ENCODE measurements at regions not wholly inside any gene's neighbourhood (a gene's known extent, or its start where the extent isn't known, plus 50 kb on each side); places are given as distances from the start of the nearest gene placed in this dataset.

DNA sequence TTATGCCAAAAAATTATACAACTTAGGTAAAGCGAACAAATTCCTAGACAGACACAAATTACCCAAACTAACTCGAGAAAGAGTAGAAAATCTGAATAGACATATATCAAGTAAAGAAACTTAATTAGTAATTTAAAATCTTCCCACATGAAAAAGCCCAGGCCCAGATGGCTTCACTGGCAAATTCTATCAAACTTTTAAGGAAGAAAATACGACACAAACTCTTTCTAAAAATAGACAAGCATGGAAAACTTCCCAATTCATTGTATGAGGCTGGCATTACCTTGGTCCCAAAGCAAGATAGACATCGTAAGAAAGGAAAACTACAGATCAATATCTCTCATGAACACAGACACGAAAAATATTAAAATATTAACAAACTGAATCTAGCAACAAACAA, 135.3 kb downstream of the DRD1 start:
- no peak overlapping the region for H3K27ac ChIP-seq
- no peak overlapping the region for H3K4me3 ChIP-seq (ENCODE audit: low read depth, low read length)
- no peaks in the 10 kb centered on the region for H3K27me3 ChIP-seq (ENCODE audit: control insufficient read depth, insufficient read depth, low read length)

DNA sequence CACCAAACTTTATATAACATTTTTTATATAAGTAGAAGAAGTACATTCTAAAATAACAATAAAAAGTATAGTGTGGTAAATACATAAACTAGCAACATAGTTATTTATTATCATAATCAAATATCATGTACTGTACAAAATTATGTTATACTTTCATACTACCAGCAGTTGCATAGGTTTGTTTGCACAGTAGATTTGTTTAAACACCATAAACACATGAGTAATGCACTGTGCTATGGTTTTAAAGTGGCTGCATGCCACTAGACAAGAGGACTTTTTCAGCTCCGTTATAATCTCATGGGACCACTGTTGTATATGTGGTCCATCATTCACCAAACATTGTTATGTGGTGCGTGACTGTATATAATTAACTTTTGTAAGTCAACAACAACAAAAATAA, 137.6 kb downstream of the DRD1 start:
- TF ChIP-seq, protein P1, sequence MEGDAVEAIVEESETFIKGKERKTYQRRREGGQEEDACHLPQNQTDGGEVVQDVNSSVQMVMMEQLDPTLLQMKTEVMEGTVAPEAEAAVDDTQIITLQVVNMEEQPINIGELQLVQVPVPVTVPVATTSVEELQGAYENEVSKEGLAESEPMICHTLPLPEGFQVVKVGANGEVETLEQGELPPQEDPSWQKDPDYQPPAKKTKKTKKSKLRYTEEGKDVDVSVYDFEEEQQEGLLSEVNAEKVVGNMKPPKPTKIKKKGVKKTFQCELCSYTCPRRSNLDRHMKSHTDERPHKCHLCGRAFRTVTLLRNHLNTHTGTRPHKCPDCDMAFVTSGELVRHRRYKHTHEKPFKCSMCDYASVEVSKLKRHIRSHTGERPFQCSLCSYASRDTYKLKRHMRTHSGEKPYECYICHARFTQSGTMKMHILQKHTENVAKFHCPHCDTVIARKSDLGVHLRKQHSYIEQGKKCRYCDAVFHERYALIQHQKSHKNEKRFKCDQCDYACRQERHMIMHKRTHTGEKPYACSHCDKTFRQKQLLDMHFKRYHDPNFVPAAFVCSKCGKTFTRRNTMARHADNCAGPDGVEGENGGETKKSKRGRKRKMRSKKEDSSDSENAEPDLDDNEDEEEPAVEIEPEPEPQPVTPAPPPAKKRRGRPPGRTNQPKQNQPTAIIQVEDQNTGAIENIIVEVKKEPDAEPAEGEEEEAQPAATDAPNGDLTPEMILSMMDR (IDR thresholded peaks at IDR 0.05): no peak
- no peak overlapping the region for H3K4me2 ChIP-seq (ENCODE audit: low read length)
- no peak overlapping the region for H2AFZ ChIP-seq
- no peak overlapping the region for H3K9ac ChIP-seq
- no peak overlapping the region for H3K4me3 ChIP-seq (ENCODE audit: low read depth, low read length)
- H3K27me3 ChIP-seq (ENCODE audit: control insufficient read depth, insufficient read depth, low read length): no peaks in the 10 kb centered on the region
- no peaks in the 10 kb centered on the region for H3K9me3 ChIP-seq (ENCODE audit: control insufficient read depth, low read length)
- no peaks in the 10 kb centered on the region for H3K4me1 ChIP-seq
- no peak overlapping the region for H3K27ac ChIP-seq
- H3K79me2 ChIP-seq: no peaks in the 10 kb centered on the region
- no peaks in the 10 kb centered on the region for H3K36me3 ChIP-seq (ENCODE audit: control insufficient read depth, insufficient read depth, low read length)

More for the DNA sequence above, 135.3 kb downstream of the DRD1 start:
- no peaks in the 10 kb centered on the region for H3K79me2 ChIP-seq
- no peaks in the 10 kb centered on the region for H3K9me3 ChIP-seq (ENCODE audit: control insufficient read depth, low read length)
- TF ChIP-seq, protein P1 (IDR thresholded peaks at IDR 0.05): no peak
- H3K36me3 ChIP-seq (ENCODE audit: control insufficient read depth, insufficient read depth, low read length): no peaks in the 10 kb centered on the region
- H3K9ac ChIP-seq: no peak overlapping the region
- no peak overlapping the region for H2AFZ ChIP-seq
- no peaks in the 10 kb centered on the region for H3K4me1 ChIP-seq
- no peak overlapping the region for H3K4me2 ChIP-seq (ENCODE audit: low read length)

DNA sequence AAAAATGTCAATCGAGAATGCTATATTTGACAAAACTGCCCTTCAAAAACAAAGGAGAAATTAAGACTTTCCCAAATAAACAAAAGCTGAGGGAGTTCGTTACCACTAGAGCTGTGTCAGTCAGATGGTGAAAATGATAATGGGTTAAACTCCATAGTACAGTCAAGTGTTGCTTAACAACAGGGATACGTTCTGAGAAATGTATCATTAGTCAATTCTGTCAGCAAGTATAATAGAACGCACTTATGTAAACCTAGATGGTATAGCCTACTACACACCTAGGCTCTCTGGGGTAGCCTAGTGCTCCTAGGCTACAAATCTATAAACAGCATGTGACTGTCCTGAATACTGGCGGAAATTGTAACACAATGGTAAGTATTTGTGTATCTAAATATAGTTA, 138.7 kb downstream of the DRD1 start:
- TF ChIP-seq, protein P1 (IDR thresholded peaks at IDR 0.05): no peak
- Histone ChIP-seq H3K27ac (no peak overlapping the region), H3K4me2 (ENCODE audit: low read length) (no peak overlapping the region), H3K36me3 (ENCODE audit: control insufficient read depth, insufficient read depth, low read length) (no peaks in the 10 kb centered on the region), H3K27me3 (ENCODE audit: control insufficient read depth, insufficient read depth, low read length) (no peaks in the 10 kb centered on the region), H3K4me1 (no peaks in the 10 kb centered on the region), H3K79me2 (no peaks in the 10 kb centered on the region), H3K9me3 (ENCODE audit: control insufficient read depth, low read length) (no peaks in the 10 kb centered on the region), H3K4me3 (ENCODE audit: low read depth, low read length) (no peak overlapping the region), H3K9ac (no peak overlapping the region), H2AFZ (no peak overlapping the region)

DNA sequence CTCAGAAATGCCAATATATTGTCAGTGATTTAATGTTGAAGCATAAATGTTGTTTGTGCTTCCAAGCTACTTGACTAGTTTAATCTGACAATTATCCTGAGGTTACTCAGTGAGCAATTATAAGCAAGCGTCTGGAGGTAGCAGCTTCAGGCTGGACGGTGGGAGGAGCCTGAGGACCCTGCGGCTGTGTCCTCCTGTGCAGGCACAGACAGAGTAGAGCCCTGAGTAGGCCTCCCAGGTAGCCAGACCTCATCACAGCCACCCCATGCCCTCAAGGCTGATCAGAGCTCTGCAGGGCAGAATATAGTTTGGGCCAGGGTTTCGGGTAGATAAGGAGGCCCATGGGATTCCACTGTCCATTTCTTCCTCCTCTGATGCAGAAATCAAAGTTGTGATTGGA, 153.6 kb downstream of the DRD1 start:
- Histone ChIP-seq H3K9me3 (ENCODE audit: control insufficient read depth, low read length) (no peaks in the 10 kb centered on the region), H3K4me3 (ENCODE audit: low read depth, low read length) (no peak overlapping the region), H3K27me3 (ENCODE audit: control insufficient read depth, insufficient read depth, low read length) (no peaks in the 10 kb centered on the region), H3K36me3 (ENCODE audit: control insufficient read depth, insufficient read depth, low read length) (no peaks in the 10 kb centered on the region), H3K79me2 (no peaks in the 10 kb centered on the region), H3K9ac (no peak overlapping the region), H2AFZ (no peak overlapping the region), H3K27ac (no peak overlapping the region), H3K4me1 (no peaks in the 10 kb centered on the region), H3K4me2 (ENCODE audit: low read length) (no peak overlapping the region)
- TF ChIP-seq, protein P1 (IDR thresholded peaks at IDR 0.05): no peak

DNA sequence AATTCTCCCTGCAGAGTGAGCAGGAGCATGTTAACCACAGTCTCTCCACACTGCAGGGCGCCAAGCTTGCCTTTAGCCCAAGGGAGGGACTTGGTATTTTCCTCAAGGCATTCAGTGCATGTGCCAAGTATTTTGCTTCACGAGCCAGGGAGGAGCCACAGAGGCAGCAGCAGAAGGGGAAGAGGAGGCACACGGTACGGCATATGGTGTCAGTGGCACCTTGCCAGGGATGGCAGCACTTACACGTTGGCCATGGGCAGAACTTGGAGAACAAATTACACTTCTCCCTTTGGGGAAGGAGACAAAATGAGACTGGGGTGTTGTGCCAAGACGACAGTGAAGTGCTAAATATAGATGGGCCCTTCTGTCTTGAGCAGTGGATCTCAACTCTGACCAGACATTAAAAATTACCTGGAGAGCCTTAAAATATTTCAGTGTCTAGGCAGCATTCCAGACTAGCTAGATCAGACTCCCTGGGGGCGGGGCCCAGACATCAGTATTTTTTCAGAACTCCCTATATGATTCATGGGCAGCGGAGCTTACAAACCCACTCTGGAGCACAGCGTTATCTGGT, 155.8 kb downstream of the DRD1 start:
- no peaks in the 10 kb centered on the region for H3K9me3 ChIP-seq (ENCODE audit: control insufficient read depth, low read length)
- no peak overlapping the region for H3K4me2 ChIP-seq (ENCODE audit: low read length)
- no peak overlapping the region for H3K9ac ChIP-seq
- no peak overlapping the region for H3K27ac ChIP-seq
- no peak overlapping the region for H2AFZ ChIP-seq
- no peaks in the 10 kb centered on the region for H3K27me3 ChIP-seq (ENCODE audit: control insufficient read depth, insufficient read depth, low read length)
- no peak overlapping the region for H3K4me3 ChIP-seq (ENCODE audit: low read depth, low read length)
- TF ChIP-seq, protein P1 (IDR thresholded peaks at IDR 0.05): no peak
- no peaks in the 10 kb centered on the region for H3K79me2 ChIP-seq
- H3K36me3 ChIP-seq (ENCODE audit: control insufficient read depth, insufficient read depth, low read length): no peaks in the 10 kb centered on the region
- H3K4me1 ChIP-seq: no peaks in the 10 kb centered on the region

All from parathyroid adenoma (tissue), 2 donors.